Ovary (tissue), 7 donors: ENCODE measurements at regions not wholly inside any gene's neighbourhood (a gene's known extent, or its start where the extent isn't known, plus 50 kb on each side); places are given as distances from the start of the nearest gene placed in this dataset.

ENCODE experiments used
- DNase-seq, 5 donors: peaks; one replicate each; pipeline ENCODE4 v3.0.0-alpha.2; 2019 to 2020
- H3K27ac ChIP-seq, 2 donors: fragments of 200-600 bp; one replicate each; pipeline versions ENCODE4 v1.5.1 to v1.8.0; 2019 to 2022
- H3K27me3 ChIP-seq: fragments of 200-600 bp; one replicate; pipeline ENCODE4 v1.8.0; 2022
- H3K36me3 ChIP-seq: fragments of 200-600 bp; sonication (generic); one replicate; pipeline ENCODE4 v1.5.1; 2019
- H3K4me1 ChIP-seq: one replicate; pipeline ENCODE4 v1.8.1; 2013; ENCODE audit warnings: mild to moderate bottlenecking, moderate library complexity; ENCODE audit not compliant: insufficient read depth
- H3K4me3 ChIP-seq: fragments of 200-600 bp; sonication (generic); one replicate; pipeline ENCODE4 v1.5.1; 2017
- H3K9me3 ChIP-seq, 2 donors: fragments of 200-600 bp in 1 of 2; sonication (generic) in 1 of 2; one replicate each; pipeline versions ENCODE4 v1.5.1 to v1.8.1; 2013 to 2019; ENCODE audit warnings: mild to moderate bottlenecking in 1 of 2, moderate library complexity in 1 of 2
- EP300 ChIP-seq: sonication (generic); formaldehyde crosslinking; IDR thresholded peaks from one replicate; pipeline ENCODE4 v1.6.1; 2017; ENCODE audit warnings: antibody characterized with exemption
- POLR2A ChIP-seq: fragments of 450-650 bp; IDR thresholded peaks from one replicate; pipeline ENCODE4 v1.6.1; 2017; ENCODE audit warnings: antibody characterized with exemption, mild to moderate bottlenecking, moderate library complexity
- WGBS, 3 donors: extraction: QIAGEN DNeasy Blood & Tissue Kit in 1 of 3; methylation state at CpG; one replicate each; pipeline versions ENCODE4 v1.1.5 to v1.1.7; 2013 to 2017; 5-methylcytosine and 5-hydroxymethylcytosine counted together
- intact Hi-C, 4 donors: fragments of 100-400 bp; cut with DNase I; formaldehyde crosslinking; loops; one replicate each; pipeline versions ENCODE4 v1.11.0 to v1.15.1; 2022 to 2023
- TF ChIP-seq, protein P1 (sequence below), 3 donors: fragments of 450-650 bp in 2 of 3; fragments of 200-600 bp in 1 of 3; IDR thresholded peaks; one replicate each; pipeline versions ENCODE4 v1.5.1 to v1.8.0; 2016 to 2022; ENCODE audit warnings: antibody characterized with exemption in 3 of 3, mild to moderate bottlenecking in 1 of 3
- donor health status: DM: no; HTN: no; CAD: no; lungs with moderate emphysema.
- donor health status: DM: no; HTN: no; CAD: no.
- donor health status: Bipolar disorder and iron deficiency.
- donor health status: DM: no; HTN: no; CAD: no.
- donor health status: DM: yes; HTN: yes; CAD: no.

DNA sequence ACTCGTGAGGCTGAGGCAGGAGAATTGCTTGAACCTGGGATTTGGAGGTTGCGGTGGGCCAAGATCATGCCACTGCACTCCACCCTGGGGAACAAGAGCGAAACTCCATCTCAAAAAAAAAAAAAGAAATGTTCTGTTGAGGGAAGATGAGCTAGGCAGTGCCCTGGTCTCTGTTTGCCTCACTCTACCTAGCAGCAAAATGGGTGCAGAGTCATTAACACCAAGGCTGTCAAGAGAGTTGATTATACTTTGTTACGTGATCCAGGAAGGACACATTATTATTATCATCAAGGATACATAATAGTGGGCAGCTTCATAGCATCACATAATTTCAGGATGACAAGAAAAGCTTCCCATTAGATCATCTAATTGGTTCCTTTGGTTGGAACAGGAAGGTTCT is 84.3 kb upstream of the MAP1LC3B2 start:
- Histone ChIP-seq H3K27me3 (no peaks in the 10 kb centered on the region), H3K4me1 (no peaks in the 10 kb centered on the region), H3K27ac (no peak overlapping the region), H3K9me3 (no peaks in the 10 kb centered on the region), H3K4me3 (no peak overlapping the region), H3K36me3 (no peaks in the 10 kb centered on the region)
- intact Hi-C loops, result no loop called here
- TF ChIP-seq EP300, result no peak
- TF ChIP-seq POLR2A, result no peak
- TF ChIP-seq, protein P1, sequence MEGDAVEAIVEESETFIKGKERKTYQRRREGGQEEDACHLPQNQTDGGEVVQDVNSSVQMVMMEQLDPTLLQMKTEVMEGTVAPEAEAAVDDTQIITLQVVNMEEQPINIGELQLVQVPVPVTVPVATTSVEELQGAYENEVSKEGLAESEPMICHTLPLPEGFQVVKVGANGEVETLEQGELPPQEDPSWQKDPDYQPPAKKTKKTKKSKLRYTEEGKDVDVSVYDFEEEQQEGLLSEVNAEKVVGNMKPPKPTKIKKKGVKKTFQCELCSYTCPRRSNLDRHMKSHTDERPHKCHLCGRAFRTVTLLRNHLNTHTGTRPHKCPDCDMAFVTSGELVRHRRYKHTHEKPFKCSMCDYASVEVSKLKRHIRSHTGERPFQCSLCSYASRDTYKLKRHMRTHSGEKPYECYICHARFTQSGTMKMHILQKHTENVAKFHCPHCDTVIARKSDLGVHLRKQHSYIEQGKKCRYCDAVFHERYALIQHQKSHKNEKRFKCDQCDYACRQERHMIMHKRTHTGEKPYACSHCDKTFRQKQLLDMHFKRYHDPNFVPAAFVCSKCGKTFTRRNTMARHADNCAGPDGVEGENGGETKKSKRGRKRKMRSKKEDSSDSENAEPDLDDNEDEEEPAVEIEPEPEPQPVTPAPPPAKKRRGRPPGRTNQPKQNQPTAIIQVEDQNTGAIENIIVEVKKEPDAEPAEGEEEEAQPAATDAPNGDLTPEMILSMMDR (IDR thresholded peaks at IDR 0.05), result no peak
- WGBS, 3 donors, result 94 to 97% (median 95%) methylated on average over 4 of the region's 4 CpGs
- no peak for DNase-seq

DNA sequence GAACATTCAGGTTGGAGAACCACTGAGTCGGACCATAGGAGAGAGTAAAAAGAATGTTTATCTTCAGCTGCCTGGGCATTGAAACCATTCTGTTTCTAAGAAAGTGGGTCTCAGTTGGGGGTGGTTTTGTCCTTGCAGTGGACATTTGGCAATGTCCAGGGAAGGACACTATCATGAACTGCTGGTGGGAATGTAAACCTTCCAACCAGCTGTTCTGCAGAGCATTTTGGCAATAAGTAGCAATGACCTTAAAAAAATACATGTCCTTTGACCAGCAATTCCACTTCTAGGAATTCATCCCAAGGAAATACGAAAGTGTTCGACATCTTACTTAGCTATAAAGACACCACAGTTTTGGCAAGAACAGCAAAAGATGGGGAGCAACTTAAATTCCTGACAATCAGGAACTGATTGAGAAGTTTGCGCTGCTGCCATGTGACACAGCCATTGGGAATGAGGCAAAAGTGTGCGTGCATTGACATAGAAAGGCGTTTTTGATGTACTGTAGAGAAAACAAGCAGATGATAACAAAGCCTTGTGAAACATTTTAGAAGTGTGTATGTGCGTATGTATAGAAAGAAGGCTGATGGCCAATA is 82.9 kb upstream of the MAP1LC3B2 start:
- no peaks in the 10 kb centered on the region for H3K27me3 ChIP-seq
- DNase-seq, result no peak
- no peak overlapping the region for H3K4me3 ChIP-seq
- H3K27ac ChIP-seq, result no peak overlapping the region
- no peaks in the 10 kb centered on the region for H3K9me3 ChIP-seq
- no peak for TF ChIP-seq POLR2A
- TF ChIP-seq, protein P1 (IDR thresholded peaks at IDR 0.05), result no peak
- TF ChIP-seq EP300, result no peak
- intact Hi-C loops, result no loop called here
- H3K4me1 ChIP-seq, result no peaks in the 10 kb centered on the region
- 68 to 85% (median 69%) methylated on average over 7 of the region's 7 CpGs for WGBS, 3 donors
- no peaks in the 10 kb centered on the region for H3K36me3 ChIP-seq

DNA sequence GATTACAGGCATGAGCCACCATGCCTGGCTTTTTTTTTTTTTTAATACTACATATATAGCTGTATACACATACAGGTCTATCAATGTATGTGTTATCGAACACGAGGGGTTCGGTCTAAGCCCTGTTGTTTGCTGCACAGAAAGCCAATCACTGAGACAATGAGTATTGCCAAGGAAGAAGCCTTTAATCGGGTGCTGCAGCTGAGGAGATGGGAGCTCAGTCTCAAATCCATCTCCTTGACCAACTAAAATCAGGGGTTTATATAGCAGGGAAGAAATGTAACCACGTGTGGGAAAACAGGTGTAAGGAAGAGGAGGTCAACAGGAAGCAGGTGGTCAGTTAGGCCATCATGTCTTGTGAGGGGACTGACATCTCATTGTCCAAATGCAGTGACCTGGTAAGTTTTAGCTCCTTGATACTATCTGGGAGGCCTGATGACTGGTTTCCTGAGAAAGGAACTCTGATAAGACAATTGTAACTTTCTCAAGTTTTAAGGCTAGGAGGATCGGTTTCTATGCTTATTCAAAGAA is 80.9 kb upstream of the MAP1LC3B2 start:
- TF ChIP-seq POLR2A (no peak), EP300 (no peak)
- TF ChIP-seq, protein P1 (IDR thresholded peaks at IDR 0.05), result no peak
- WGBS, 3 donors, result 77 to 82% (median 77%) methylated on average over 6 of the region's 6 CpGs
- intact Hi-C loops, result no loop called here

DNA sequence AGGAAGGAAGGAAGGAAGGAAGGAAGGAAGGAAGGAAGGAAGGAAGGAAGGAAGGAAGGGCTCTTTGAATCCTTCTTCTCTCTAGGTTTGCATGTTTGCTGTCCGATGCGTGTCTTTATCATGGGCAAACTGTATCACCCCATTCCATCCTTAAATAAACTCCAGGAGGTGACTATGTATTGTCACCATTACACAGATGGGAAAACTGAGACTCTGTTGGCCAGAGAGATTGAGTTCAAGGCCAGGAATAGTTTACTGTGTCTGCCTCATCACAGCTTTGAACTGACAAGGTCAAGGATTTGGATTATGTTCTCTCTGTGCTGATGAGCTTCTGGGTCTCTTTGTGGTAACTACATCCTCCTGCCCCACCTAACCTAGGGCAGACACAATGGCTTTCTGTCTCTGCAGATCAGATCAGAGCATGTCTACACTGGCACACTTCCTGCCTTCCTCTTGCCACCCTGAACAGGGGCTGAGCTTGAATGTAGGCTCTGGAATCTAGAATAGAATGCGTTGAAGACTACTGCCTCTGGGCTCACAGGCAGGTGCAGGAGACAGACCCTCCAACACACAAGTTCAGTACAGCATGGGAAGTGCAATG is 78.9 kb upstream of the MAP1LC3B2 start:
- no peak overlapping the region for H3K27ac ChIP-seq
- peaks cover 4% of the 10 kb centered on the region for H3K4me1 ChIP-seq
- no peaks in the 10 kb centered on the region for H3K9me3 ChIP-seq
- 66 to 91% (median 77%) methylated on average over 3 of the region's 3 CpGs for WGBS, 3 donors
- H3K4me3 ChIP-seq, result no peak overlapping the region
- intact Hi-C loops, result no loop called here
- DNase-seq, result no peak
- no peaks in the 10 kb centered on the region for H3K36me3 ChIP-seq
- no peaks in the 10 kb centered on the region for H3K27me3 ChIP-seq
- TF ChIP-seq EP300 (no peak), POLR2A (no peak)
- TF ChIP-seq, protein P1 (IDR thresholded peaks at IDR 0.05), result no peak

More for the DNA sequence above, 80.9 kb upstream of the MAP1LC3B2 start:
- no peaks in the 10 kb centered on the region for H3K4me1 ChIP-seq
- H3K27me3 ChIP-seq, result no peaks in the 10 kb centered on the region
- no peak overlapping the region for H3K4me3 ChIP-seq
- no peaks in the 10 kb centered on the region for H3K9me3 ChIP-seq
- no peak overlapping the region for H3K27ac ChIP-seq
- H3K36me3 ChIP-seq, result no peaks in the 10 kb centered on the region
- no peak for DNase-seq
